ENCODE measurements at regions not wholly inside any gene's neighbourhood (a gene's known extent, or its start where the extent isn't known, plus 50 kb on each side); places are given as distances from the start of the nearest gene placed in this dataset.

DNA sequence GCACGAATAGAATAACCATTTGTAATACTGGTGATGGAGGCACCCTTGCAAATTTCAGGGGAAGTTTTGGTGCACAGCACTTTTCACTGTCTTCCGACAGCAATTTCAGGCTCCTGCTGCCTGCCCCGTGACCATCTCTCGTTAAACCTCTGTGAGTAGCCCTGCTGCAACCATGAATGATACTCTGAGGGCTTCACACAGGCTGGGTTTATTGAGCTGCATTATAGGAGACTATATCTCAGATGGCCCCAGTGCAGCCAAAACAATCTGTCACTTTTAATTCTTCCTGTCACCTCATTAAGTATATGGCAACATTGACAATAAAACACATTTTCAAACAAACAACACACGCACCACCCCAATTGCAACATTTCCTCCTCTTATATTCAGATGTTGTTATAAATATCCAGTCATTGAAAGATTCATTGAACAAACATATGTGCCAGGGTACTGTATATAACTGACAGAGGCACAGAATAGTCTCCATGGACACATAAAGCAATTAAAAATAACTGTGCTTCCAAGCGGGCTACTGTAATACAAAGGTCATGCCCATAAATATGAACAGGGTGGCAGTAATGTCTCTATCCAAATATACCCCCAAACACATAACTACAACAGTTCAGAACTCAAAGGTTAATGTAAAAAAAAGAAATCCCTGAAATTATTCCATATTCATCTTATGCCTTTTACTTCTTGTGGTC lies 477.0 kb downstream of the GBA3 start:
- no peak for ATAC-seq
- POLR2A ChIA-PET: no interaction called here
- Histone ChIP-seq H3K9me3 (replicated peaks; ENCODE audit: control insufficient read depth, insufficient read depth, low read depth, low read length) (no peaks in the 10 kb centered on the region; the same call in 1 of the 2 replicates), H3K9me1 (ENCODE audit: control insufficient read depth, insufficient read depth, low read length) (no peaks in the 10 kb centered on the region), H3K4me2 (ENCODE audit: insufficient read depth, low read length) (no peak overlapping the region), H3K27me3 (ENCODE audit: control insufficient read depth in 2 of 2, insufficient read depth in 2 of 2, low read length in 2 of 2) (no peaks in the 10 kb centered on the region), H3K4me1 (replicated peaks in 1 of 2; ENCODE audit: control insufficient read depth in 2 of 2, insufficient read depth in 2 of 2, low read length in 2 of 2) (no peaks in the 10 kb centered on the region), H4K20me1 (replicated peaks; ENCODE audit: control insufficient read depth, insufficient read depth, low read length) (no peaks in the 10 kb centered on the region), H3K79me2 (ENCODE audit: control insufficient read depth, insufficient read depth, low read length) (no peaks in the 10 kb centered on the region), H2AFZ (ENCODE audit: low read depth, low read length) (no peak overlapping the region), H3K4me3 (no peak overlapping the region), H3K9ac (ENCODE audit: insufficient read depth in 1 of 2, low read depth in 2 of 2, low read length in 2 of 2) (no peak overlapping the region), H3K27ac (ENCODE audit: extremely low read depth, low read depth, low read length) (no peak overlapping the region), H3K36me3 (ENCODE audit: control insufficient read depth, insufficient read depth, low read length) (0 out of 3 replicates have a peak, but pooled peaks cover 3% of the 10 kb centered on the region)
- FAIRE-seq: no peak
- 24% methylated on average over 6 of the region's 6 CpGs for WGBS (ENCODE audit: insufficient coverage, low coverage, missing lambda C conversion rate)
- intact Hi-C loops (cut with micrococcal nuclease): no loop called here
- BruUV-seq (replicated peaks): no TSS peak
- no peak for DNase-seq (ENCODE audit: extremely low read depth in 1 of 4, low spot score in 3 of 4)
- TF ChIP-seq ZNF174 (CRISPR knock-in tag; IDR thresholded peaks at IDR 0.05): no peak
- TF ChIP-seq ZNF224 (CRISPR knock-in tag; IDR thresholded peaks at IDR 0.05): no peak
- no peak for TF ChIP-seq ZBTB7A (IDR thresholded peaks at IDR 0.05; ENCODE audit: borderline replicate concordance, control insufficient read depth, low read depth, low read length)
- in situ Hi-C loops (cut with MboI): no loop called here
- CTCF ChIA-PET (ENCODE audit: low intra/inter-chr PET ratio): no interaction called here

DNA sequence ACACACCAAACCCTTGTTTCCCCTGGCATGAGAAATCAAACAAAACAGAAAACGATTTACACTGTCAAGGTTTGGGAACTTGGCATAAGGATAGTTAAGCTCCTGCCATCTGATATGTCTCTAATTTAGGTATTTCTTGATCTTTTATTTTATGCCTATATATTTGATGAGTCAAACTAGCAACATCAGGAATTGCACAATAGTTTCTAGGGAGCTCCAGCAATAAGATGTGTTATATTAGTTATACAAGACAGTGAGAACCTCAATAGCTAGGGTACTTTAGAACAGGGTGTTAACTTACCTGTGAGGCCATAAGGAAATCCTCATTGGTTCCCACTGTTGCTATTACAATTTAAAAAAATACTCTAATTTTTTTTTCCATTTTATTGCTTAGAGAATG lies 474.2 kb downstream of the GBA3 start:
- H3K4me2 ChIP-seq (ENCODE audit: insufficient read depth, low read length): no peak overlapping the region
- H3K9me1 ChIP-seq (ENCODE audit: control insufficient read depth, insufficient read depth, low read length): no peaks in the 10 kb centered on the region
- 0 out of 3 replicates have a peak, but pooled peaks cover 3% of the 10 kb centered on the region for H3K36me3 ChIP-seq (ENCODE audit: control insufficient read depth, insufficient read depth, low read length)
- H3K9me3 ChIP-seq (replicated peaks; ENCODE audit: control insufficient read depth, insufficient read depth, low read depth, low read length): no peaks in the 10 kb centered on the region; the same call in 1 of the 2 replicates
- no peaks in the 10 kb centered on the region for H3K4me1 ChIP-seq (replicated peaks in 1 of 2; ENCODE audit: control insufficient read depth in 2 of 2, insufficient read depth in 2 of 2, low read length in 2 of 2)
- in situ Hi-C loops (cut with MboI) (no loop called here), intact Hi-C loops (cut with micrococcal nuclease) (no loop called here)
- H3K27ac ChIP-seq (ENCODE audit: extremely low read depth, low read depth, low read length): no peak overlapping the region
- BruUV-seq (replicated peaks): no TSS peak
- WGBS (ENCODE audit: insufficient coverage, low coverage, missing lambda C conversion rate): 14% methylated on average over 1 of the region's 1 CpG
- FAIRE-seq (no peak), ATAC-seq (no peak), DNase-seq (ENCODE audit: extremely low read depth in 1 of 4, low spot score in 3 of 4) (no peak)
- no peaks in the 10 kb centered on the region for H4K20me1 ChIP-seq (replicated peaks; ENCODE audit: control insufficient read depth, insufficient read depth, low read length)
- H3K9ac ChIP-seq (ENCODE audit: insufficient read depth in 1 of 2, low read depth in 2 of 2, low read length in 2 of 2): no peak overlapping the region
- H2AFZ ChIP-seq (ENCODE audit: low read depth, low read length): no peak overlapping the region
- H3K4me3 ChIP-seq: no peak overlapping the region
- ChIA-PET POLR2A (interaction anchor here (1.0 kb wide), 1 partner anchor 9 kb away, joined by 3 read pairs; no protein-coding TSS in a partner anchor), CTCF (ENCODE audit: low intra/inter-chr PET ratio) (no interaction called here)
- H3K79me2 ChIP-seq (ENCODE audit: control insufficient read depth, insufficient read depth, low read length): no peaks in the 10 kb centered on the region
- no peaks in the 10 kb centered on the region for H3K27me3 ChIP-seq (ENCODE audit: control insufficient read depth in 2 of 2, insufficient read depth in 2 of 2, low read length in 2 of 2)
- TF ChIP-seq, protein P1, sequence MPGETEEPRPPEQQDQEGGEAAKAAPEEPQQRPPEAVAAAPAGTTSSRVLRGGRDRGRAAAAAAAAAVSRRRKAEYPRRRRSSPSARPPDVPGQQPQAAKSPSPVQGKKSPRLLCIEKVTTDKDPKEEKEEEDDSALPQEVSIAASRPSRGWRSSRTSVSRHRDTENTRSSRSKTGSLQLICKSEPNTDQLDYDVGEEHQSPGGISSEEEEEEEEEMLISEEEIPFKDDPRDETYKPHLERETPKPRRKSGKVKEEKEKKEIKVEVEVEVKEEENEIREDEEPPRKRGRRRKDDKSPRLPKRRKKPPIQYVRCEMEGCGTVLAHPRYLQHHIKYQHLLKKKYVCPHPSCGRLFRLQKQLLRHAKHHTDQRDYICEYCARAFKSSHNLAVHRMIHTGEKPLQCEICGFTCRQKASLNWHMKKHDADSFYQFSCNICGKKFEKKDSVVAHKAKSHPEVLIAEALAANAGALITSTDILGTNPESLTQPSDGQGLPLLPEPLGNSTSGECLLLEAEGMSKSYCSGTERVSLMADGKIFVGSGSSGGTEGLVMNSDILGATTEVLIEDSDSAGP (CRISPR knock-in tag; IDR thresholded peaks at IDR 0.05): no peak
- no peak for TF ChIP-seq JUN (IDR thresholded peaks at IDR 0.05; ENCODE audit: borderline replicate concordance, low read depth, low read length)
- no peak for TF ChIP-seq JUN (CRISPR knock-in tag; IDR thresholded peaks at IDR 0.05; ENCODE audit: borderline replicate concordance)
- TF ChIP-seq, protein P2, sequence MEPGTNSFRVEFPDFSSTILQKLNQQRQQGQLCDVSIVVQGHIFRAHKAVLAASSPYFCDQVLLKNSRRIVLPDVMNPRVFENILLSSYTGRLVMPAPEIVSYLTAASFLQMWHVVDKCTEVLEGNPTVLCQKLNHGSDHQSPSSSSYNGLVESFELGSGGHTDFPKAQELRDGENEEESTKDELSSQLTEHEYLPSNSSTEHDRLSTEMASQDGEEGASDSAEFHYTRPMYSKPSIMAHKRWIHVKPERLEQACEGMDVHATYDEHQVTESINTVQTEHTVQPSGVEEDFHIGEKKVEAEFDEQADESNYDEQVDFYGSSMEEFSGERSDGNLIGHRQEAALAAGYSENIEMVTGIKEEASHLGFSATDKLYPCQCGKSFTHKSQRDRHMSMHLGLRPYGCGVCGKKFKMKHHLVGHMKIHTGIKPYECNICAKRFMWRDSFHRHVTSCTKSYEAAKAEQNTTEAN (CRISPR knock-in tag; IDR thresholded peaks at IDR 0.05): no peak
- no peak for TF ChIP-seq CEBPG (CRISPR knock-in tag; IDR thresholded peaks at IDR 0.05)
- peak in 1 of 2 experiments; percentile 61; a peak in 2 of 4 replicates for TF ChIP-seq CEBPG (tag; conservative IDR thresholded peaks at IDR 0.05 in 1 of 2, IDR thresholded peaks at IDR 0.05 in 1 of 2)
- no peak for TF ChIP-seq ZNF217 (CRISPR knock-in tag; IDR thresholded peaks at IDR 0.05)
- TF ChIP-seq STAG1 (CRISPR knock-in tag; IDR thresholded peaks at IDR 0.05; ENCODE audit: borderline replicate concordance): no peak

All from K562 (cell line).